ENCODE measurements at regions not wholly inside any gene's neighbourhood (a gene's known extent, or its start where the extent isn't known, plus 50 kb on each side); places are given as distances from the start of the nearest gene placed in this dataset.

DNA sequence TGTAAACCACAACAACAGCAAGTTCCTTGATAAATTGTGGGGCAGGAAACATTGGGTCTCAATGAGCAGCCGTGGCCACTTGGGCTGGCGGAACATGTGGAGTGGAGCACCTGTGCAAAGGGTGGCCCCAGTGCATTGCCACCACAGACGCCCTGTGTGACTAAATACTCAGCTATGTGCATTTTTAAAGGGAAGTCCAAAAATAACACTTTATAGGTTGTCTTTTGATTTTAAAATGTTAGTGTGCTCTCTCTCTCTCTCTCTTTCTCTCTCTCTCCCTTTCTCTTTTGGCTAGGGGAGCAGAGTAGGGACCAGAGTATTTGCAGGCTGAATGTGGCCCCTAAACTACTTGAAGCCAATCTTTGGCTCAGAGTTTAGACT is 236.3 kb downstream of the BCAS1 start:
- TF ChIP-seq EZH2 (IDR thresholded peaks at IDR 0.05; ENCODE audit: insufficient read depth, poor library complexity, severe bottlenecking), result no peak
- TF ChIP-seq EZH2phosphoT487 (IDR thresholded peaks at IDR 0.05; ENCODE audit: insufficient read depth, low read depth), result no peak
